GM19240 (cell line): ENCODE measurements at regions not wholly inside any gene's neighbourhood (a gene's known extent, or its start where the extent isn't known, plus 50 kb on each side); places are given as distances from the start of the nearest gene placed in this dataset.
A peak's percentile ranks its signal among the peaks of the same experiment; 100 is the strongest.
"Not testable (repeated sequence)": the region's sequence is repeated elsewhere in the genome, so short reads cannot be mapped to it uniquely, and the experiment has no call there.

ENCODE experiments used
- DNase-seq: peaks from one replicate; pipeline ENCODE4 v3.0.0; 2011; ENCODE audit warnings: low spot score; ENCODE audit not compliant: insufficient read length

DNA sequence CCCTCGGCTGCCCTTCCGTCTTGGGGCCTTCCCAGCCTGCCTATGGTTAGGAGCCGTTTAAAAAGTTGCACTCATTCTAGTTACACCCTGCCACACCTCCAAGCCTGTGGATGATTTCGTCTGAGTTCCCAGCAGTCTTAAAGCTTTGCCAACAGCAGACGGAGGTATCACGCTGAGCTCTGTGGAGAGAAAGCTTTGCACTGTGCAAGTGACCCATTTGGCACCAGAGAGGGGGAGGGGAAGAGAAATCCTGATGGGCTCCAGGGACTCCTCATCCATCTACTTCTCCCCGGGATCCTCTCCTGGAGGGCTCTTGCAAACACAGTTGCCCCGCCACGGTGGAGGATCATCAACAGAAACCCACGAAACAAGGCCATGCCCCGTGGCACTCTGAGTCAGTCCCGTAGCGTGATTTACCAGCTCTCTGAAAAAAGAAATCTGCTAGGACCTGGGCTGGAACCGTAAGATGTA lies 98.8 kb upstream of the CITED2 start:
- DNase-seq, result no peak

DNA sequence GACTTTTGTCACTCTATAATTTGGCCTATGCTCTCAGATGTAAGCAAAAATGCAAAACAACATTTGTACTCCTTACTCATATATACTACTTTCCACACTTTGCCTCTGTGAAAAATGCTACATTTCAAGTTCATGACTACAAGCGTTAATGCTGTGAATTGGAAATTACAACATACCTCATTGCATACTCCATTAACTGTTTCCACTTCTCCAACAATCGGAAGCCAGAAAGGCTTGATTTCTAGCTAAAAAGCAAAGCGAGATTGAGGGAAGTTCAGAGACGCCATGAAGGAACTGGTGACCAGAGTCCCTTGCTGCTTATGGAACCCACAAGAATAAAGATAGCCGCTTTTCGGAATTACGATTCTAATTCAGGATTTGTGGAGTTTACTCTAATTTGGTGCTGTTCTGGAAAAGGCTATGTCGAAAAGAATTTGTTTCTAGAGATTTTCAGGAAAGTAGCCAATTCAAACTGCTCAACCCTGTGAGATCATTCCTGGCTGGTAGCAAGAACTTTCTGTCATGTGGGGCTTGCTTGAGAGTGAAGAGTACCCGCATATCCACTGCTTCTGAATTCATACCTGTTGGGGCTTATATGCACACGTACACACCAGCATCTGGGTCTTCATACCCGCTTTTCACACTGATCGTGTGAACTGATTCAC lies 98.0 kb upstream of the CITED2 start:
- no peak for DNase-seq

DNA sequence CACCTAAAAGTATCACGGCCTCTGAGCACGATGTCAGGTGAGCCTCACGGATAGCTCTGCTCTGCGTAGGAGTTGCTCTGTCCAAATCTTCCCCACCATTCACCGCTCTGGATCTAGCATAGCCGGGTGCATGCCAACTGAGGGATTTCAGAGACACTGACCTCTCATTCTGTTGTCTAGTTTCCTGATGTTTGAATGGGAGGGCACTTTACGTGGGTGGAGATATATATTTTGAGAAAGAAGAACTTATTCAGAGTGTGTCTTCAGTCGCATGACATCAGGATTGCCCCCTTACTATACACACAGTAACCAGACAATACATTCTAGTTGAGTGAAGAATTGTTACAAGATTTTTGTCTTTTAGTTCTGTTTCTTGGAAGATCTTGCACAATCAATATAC lies 96.5 kb upstream of the CITED2 start:
- DNase-seq, result no peak

DNA sequence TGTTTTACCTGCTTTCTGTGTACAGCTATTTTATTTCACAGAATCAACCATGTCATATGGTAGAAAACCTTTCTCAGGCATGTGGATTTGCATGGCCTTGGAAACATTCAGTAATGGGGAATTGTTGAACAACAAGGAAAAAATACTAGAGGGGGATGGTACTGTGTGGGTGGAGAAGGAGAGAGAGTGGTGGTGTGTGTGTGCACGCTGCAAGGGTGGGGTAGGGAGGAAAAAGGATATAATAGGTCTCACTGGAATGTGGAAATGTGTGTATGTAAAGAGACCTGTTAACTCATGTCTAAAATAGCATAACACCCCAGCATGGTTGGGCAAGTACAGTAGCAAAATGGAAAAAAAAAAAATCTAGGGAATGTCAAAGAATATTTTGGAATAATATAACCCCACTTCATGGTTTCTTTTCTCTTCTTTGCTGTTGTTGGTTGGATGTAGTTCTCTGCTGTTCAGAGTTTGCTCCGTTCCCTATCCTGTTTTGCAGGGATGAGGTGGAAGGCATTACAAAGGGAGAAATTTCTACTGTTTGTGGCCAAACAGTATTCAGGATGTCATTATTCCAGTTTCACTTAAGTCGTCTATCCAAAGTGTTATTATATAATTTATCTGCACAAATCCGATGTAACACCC lies 93.9 kb upstream of the CITED2 start:
- no peak for DNase-seq

DNA sequence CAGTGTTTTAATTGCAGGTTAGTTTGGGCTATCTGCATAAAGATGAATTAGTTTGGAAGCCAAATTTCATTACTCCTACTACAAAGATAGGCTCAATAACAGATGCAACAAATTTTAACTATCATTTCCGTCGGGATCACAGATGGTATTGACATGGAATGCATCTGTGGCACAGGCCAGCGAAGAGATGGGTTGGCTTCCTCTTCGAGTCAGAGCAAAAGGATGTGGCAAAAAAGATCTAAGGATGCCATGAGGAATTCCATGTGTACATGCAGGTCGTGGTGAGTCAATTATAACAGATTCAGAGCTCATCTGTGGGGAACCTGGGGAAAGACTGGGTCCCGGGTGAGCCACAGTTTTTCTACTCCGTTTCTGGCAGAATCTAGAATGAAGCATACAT lies 83.0 kb upstream of the CITED2 start:
- DNase-seq, result no peak

DNA sequence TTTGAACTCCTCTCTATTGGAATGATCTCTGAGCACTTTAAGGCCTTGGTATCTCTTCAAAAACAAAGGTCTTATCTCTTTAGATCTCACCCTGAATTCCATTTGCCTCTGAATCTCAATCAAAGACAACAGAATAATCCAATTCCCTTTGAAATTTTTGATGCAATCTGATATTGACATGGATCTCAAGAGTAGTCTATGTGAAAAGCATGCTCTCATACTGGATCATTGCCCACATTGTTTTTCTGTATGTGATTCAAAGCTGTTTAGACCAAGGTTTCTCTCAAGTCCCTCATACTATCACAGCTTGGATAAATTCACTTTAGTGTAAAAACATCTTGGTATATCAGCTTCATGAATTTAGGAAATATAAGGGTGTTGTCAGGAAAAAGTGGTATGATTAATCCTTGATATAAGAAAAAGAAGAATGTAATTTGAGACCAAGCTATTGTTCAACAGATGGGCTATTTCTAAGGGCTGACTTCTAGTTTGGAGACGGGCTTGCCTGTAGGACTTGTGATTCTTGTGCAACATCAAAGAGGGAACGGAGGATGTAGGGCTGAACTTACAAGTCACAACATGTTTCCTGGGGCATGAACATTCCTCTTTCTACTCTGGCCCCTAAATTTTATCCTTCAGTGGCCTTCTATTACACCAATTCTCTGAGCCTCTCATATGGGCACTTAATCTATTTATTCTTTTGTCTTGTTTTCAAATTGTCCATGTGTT lies 77.9 kb upstream of the CITED2 start:
- no peak for DNase-seq

DNA sequence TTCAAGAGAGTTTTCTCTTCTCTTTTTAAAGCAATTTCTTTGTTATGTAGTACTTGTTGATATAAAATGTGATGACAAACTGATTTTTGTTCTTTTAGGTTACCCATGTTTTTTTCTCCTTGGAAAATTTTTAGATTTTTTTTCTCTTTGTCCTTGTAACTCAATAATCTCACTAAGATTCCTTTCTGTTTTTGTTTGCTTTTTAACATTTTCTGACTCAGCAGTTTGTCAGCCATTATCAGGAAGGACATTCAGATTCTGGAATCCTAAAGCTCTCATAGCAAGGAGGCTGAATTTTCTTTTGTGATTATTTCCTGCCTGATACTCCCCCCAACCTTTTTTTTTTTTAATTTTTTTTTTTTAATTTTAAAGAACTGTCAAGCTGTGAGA lies 75.2 kb upstream of the CITED2 start:
- no peak for DNase-seq

DNA sequence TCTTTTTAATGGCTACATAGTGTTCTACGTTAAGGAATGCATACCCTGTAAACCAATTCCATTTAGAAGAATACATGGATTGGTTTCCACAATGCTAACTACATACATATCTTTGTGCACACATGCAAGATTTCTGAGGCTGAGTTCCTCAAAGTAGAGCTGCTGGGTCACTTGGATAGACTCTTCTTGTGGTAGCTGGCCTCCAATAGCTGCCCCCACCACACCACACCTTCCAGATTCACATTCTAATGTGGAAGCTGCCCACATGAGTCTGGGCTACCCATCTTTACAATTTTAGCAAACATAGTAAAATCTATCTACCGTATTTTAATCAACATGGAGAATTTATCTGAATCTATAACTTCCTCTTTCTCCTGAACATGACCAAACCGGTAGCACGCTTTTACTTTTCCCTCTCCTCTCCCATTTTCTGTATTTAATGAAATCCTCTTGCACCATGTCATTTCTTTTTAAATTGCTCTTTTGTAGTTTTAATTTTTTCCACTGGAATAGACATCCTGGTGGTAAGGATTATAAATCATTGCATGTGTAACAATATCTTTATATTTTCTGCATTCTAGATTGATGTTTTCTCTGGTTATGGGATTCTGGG lies 74.7 kb upstream of the CITED2 start:
- DNase-seq, result no peak

DNA sequence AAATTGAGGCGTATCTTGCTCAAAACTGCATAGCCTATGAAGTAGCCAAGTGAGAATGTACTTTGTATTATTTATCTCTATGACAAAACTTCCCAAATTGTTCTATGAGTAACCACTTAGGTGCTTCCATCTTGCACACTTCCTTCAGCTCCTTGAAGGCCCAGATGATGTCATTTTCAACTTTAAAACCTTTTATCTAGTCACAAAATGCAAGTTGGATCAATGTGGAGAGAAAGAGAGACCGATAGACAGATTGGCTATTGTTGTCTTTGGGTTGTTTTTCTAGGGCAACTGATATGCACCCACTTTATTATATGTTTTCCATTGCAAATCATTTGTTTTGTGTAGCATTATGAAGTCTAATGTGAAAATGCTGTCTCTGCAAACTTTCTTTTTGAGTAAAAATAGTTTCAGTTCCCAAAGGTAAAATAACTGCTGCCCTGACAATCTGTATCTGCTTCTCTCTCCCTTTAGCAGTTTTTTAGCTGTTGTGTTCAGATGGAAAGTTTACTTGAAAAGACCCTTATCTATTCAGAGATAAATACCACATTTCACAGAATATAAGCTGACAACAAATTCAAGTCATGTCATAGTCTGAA lies 73.7 kb upstream of the CITED2 start:
- DNase-seq, result peak; percentile 6

DNA sequence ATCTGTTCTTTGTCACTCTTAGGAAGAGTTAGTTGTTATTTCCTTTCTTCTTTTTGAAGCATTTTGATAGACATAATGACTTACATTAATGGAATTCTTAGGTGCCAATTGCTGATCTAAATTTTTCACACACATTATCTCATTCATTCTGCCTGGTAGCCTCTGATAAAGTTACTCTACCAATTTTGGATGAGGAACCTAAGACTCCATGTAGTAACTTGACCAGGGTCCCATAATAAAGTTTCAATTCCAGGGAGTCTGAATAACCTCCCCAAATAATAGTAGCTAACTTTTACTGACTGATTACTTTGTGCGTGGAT lies 73.2 kb upstream of the CITED2 start:
- no peak for DNase-seq

DNA sequence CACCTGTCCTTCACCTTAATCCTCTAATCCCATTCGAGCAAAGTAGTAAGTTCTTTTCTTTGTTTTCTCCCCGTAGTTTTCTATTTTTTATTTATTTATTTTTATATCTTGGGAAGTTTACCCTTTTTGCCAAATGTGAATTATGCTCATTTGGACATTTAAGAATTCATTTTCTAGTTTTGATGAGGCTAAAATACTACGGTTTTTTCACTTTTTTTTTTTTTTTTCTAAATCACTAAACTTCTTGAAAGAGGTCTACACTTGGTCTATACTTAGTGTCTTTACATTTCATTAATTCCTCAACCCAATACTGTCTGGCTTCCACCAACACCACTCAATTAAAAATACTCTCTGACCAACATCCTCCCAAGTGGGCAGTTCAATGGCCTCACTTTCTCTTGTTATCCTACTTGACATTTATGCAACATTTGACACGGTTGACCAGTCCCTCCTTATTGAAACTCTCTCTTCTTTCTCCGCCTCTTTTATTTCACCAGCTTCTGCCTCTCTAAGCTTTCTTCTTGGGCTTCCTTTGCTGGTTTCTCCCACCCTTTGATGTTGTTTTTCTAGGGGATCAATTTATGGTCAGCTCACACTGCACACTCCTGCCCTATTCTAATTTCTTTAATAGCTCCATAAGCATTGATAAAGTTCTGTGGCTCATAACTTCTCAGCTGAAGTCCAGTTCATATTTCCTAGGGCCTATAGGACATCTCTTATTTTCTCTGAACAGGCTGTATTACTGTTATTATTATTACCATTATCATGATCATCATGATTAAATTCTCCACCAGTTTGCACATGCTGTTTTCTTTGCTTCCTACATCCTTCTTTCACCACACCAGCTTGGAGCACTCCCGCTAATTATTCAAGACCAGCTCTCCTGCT lies 72.6 kb upstream of the CITED2 start:
- no peak for DNase-seq

DNA sequence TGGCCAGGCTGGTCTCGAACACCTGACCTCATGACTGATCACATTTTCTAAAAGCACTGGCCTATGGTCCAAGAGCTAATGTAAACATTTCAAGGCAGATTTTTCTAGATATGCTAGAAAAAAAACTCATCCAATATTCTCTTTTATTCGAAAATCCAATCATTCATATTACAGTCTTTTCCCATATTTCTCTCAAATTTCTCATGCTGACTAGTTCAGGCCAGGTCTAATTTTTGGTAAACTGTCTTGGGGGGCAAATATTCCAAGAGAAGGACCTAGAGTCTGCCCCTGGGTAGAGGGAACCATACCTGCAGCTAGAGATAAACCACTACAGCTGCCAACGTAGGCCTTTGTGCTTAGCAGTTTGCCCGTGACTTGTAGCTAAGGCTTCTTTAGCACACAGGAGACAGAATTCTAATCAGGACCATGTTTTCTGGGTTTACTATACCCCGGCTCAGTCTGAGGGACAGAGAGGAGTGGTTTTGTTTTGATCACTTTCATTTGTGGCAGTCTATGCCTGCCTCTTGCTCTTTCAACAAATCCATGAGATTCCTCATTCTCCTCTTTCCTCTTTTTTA lies 71.8 kb upstream of the CITED2 start:
- no peak for DNase-seq

DNA sequence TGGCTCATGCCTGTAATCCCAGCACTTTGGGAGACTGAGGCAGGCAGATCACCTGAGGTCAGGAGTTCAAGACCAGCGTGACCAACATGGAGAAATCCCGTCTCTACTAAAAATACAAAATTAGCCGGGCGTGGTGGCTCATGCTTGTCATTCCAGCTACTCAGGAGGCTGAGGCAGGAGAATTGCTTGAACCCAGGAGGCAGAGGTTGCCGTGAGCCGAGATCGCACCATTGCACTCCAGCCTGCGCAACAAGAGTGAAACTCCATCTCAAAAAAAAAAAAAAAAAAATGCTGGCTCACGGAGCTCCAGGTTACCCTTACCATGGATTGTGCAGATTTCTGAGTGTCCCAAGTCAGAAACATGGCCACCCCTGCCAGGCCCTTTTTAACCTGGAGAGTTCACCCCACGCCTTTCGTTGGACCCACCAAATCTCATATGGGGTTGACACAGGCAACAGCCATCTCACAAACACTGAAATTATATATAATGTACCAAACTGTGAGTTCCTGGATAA lies 69.9 kb upstream of the CITED2 start:
- not testable (repeated sequence) for DNase-seq

DNA sequence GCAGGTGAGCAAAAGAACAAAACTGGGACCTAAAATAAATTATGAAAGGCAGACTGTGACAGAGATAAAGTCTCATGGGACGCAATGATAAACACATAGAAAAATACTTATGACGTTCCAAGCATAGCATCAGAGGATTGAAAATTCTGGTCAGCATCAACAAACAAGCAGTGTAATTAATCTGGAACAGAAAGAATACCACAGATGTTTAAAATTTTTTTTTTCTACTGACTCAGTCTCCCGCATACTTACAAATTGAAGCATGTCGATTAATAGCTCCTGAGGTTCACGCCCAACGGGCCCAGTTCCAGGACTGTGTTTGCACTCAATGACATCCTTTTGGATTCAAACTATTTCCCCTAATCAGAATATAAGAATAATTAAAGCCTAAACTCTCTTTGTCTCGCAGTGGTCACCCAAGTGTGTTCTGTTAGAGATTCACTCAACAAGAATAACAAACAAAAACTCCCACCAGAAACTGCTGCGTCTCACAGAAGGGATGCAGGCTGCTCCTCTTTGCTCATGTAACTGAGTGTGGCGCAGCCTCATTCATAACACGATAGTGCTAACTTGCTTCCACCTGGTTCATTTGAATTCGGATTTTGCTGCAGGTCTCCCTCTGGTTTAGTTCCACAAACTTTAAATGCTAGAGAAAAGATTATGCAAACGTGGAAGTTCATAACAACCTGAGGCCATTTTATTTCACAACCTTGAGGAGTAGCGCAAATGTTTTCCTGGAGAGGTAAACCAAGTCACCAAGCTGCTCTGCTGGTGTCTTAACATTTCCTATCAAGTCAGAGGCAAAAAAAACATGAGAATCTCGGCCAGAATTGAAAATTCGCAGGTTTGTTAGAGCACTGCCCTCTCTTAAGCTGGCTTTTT lies 69.0 kb upstream of the CITED2 start:
- no peak for DNase-seq

DNA sequence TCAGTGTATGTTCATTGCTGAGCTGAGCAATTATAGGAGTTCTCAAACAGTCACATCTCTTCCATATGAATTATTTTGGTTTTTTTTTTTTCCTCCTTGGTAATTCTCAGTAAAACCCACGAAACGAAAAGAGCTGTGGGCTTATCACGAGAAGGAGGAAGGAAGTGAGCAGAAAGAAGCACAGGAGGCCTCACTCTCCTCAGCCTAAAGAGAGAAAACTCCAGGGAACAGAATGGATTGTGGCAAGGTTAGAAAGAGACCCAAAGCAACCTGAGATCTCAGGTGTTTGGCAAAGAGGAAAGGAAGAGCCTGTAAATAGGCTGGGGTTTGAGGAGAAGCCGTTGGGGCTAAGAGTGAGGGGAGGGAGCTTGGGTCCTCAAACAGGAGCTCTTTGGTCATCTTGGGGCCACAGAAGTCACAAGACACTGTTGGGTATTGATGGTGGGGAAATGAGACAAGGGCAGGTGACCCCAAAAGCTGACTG lies 67.8 kb upstream of the CITED2 start:
- no peak for DNase-seq

DNA sequence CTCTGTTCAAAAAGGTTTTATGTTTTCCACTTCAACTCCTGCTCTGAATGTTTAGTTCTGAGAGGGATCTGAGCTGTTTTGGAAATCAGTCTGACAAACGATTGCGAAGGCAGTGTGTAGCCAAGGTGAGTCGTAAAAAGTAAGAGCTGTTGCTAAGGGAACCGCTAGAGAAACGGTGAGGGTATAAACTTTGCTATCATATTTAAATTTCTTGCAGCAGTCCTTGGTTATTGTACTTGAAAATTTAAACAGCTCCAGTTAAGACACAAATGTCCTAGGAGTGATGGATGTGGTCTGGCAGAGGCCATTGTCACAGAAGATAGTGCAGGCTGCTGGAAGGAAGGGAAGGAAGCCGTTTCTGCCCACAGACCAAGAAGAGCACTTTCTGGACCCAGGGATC lies 64.9 kb upstream of the CITED2 start:
- DNase-seq, result no peak

DNA sequence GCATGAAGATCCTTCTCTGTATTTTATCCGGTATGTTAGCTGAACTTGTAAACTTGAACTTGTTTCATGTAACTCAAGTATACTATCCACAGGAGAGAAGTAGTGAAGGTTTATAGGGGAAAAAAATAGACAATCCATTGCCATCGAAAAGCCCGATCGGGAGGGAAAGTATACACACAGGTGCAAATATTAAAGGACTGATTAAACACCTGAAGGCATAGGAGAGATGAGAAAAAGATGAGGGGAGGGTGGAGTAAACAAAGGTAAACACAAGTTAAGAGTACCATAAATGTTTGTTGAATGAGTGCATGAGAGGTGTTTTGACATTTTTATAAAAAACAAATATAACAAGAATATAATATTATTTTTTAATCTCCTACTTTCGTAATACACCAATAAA lies 64.3 kb upstream of the CITED2 start:
- DNase-seq, result no peak

DNA sequence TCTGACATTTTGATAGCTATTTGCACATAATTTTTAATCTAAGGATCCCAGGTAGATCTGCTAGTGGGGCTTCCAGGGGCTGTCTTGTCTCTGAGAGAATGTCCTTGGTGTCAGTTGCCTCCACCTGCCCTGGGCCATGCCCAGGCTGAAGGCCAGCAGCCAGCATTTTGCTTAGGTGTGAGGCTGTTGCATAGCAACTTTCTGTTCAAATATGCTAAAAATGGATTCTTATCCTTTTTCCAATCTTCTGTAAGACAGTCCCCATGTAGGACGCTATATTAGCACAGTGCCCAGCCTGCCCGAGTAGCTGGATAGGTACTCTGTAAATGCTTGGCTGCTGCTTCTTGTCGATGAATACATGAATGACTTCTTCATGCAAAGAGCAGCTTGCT lies 62.5 kb upstream of the CITED2 start:
- DNase-seq, result no peak

DNA sequence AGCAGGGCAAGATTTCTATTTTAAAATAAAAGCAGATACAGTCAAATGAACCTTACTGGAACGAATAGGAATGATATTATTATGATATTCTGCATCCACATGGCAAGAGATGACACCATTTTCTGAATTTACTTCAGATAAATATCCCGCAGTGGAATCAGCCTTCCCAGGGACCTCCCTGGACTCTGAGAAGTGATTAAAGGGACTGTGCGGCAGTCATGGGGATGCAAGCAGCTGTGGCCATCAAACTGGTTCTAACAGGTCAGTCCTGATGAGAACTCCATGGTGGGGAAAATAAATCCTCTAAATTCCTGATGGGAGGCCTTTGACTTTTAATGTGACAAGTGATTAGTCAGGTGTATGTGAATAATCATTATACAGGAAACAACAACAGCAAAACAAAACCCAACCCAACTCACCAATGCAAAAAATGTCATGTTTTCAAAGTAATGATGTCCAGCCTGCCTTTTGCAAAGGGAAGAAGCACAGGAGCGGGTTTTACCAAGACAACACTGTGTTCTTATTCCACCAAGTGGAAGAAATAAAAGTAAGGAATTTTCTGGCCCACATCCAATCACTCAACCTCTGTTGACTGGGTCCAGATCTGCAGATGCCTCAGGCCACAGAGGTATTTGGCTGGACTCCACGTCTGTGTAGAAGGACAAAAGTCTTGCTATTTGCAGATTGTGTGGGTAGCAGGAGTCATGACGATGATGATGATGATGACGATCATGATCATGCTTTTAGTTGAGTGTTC lies 61.9 kb upstream of the CITED2 start:
- DNase-seq, result no peak
